Endothelial cell of umbilical vein (primary cell): ENCODE measurements at regions not wholly inside any gene's neighbourhood (a gene's known extent, or its start where the extent isn't known, plus 50 kb on each side); places are given as distances from the start of the nearest gene placed in this dataset.

ENCODE experiments used
- BruUV-seq: library from RNA; stranded (reverse); fragments of 400-500 nt; replicated peaks from 2 replicates; lab custom pipeline; 2021; lab: Mats Ljungman, UMichigan
- CTCF ChIA-PET: fragments of 300-600, 350-600 bp; sonication (Branson Sonifier 250); formaldehyde crosslinking; loops from one replicate; lab custom pipeline; 2021; ENCODE audit warnings: antibody characterized with exemption, inconsistent platforms; lab: Charles Lee
- POLR2A ChIA-PET: fragments of 300-600, 350-600 bp; sonication (Branson Sonifier 250); formaldehyde crosslinking; loops from one replicate; lab custom pipeline; 2021; ENCODE audit warnings: antibody characterized with exemption, inconsistent platforms; lab: Charles Lee
- DNase-seq: peaks from one replicate; pipeline ENCODE4 v3.0.0-alpha.2; 2011; ENCODE audit warnings: low read depth, low spot score
- FAIRE-seq: peaks from 2 replicates; lab custom pipeline; 2011; peaks lifted over from hg19 to GRCh38; lab: Jason Lieb, UNC
- H2AFZ ChIP-seq: 2 replicates; pipeline ENCODE4 v1.6.0; 2012; ENCODE audit warnings: low read depth, low read length, control low read depth, inconsistent platforms
- H3K27ac ChIP-seq: 2 replicates; pipeline ENCODE4 v1.5.1; 2011; ENCODE audit warnings: low read depth, mild to moderate bottlenecking, control low read depth, low read length, moderate library complexity; ENCODE audit not compliant: insufficient read depth
- H3K27me3 ChIP-seq, 2 experiments: 2 replicates each; pipeline versions ENCODE4 v1.6.0 to v1.6.1; 2011; ENCODE audit warnings: low read length in 2 of 2, mixed read lengths in 1 of 2; ENCODE audit not compliant: control insufficient read depth in 2 of 2, insufficient read depth in 2 of 2
- H3K36me3 ChIP-seq, 2 experiments: 2 replicates in 1 of 2; 3 replicates in 1 of 2; pipeline ENCODE4 v1.5.1; 2011; ENCODE audit warnings: low read length in 2 of 2, mild to moderate bottlenecking in 1 of 2, moderate library complexity in 1 of 2; ENCODE audit not compliant: control insufficient read depth in 2 of 2, insufficient read depth in 2 of 2; ENCODE audit errors: extremely low read depth in 1 of 2
- H3K4me1 ChIP-seq: 3 replicates; pipeline ENCODE4 v1.5.1; 2011; ENCODE audit warnings: mild to moderate bottlenecking, low read length; ENCODE audit not compliant: control insufficient read depth, insufficient read depth; ENCODE audit errors: extremely low read depth
- H3K4me2 ChIP-seq: 2 replicates; pipeline ENCODE4 v1.6.1; 2011; ENCODE audit warnings: low read length, control low read depth, mixed read lengths; ENCODE audit not compliant: insufficient read depth
- H3K4me3 ChIP-seq, 3 experiments: fragments of 200-600 bp in 1 of 3; sonication (generic), shearing (Covaris generic) in 1 of 3; replicated peaks in 1 of 3; 2 replicates each; pipeline ENCODE4 v1.5.1; 2011 to 2016; ENCODE audit warnings: control low read depth in 3 of 3, low read length in 3 of 3, mild to moderate bottlenecking in 2 of 3, inconsistent platforms in 1 of 3, low read depth in 1 of 3, moderate library complexity in 1 of 3; ENCODE audit not compliant: insufficient read depth in 1 of 3
- H3K79me2 ChIP-seq: 2 replicates; pipeline ENCODE4 v1.6.0; 2012; ENCODE audit warnings: low read length, inconsistent platforms; ENCODE audit not compliant: control insufficient read depth, insufficient read depth
- H3K9ac ChIP-seq: replicated peaks from 2 replicates; pipeline ENCODE3; 2011; ENCODE audit warnings: low read length, control low read depth; ENCODE audit not compliant: insufficient read depth; ENCODE audit errors: extremely low read depth
- H3K9me1 ChIP-seq: replicated peaks from 3 replicates; pipeline ENCODE4 v1.6.0; 2011; ENCODE audit warnings: mild to moderate bottlenecking, low read length; ENCODE audit not compliant: control insufficient read depth, insufficient read depth; ENCODE audit errors: extremely low read depth
- H3K9me3 ChIP-seq: replicated peaks from 2 replicates; pipeline ENCODE4 v1.5.1; 2012; ENCODE audit warnings: low read length, inconsistent platforms; ENCODE audit not compliant: control insufficient read depth, insufficient read depth
- H4K20me1 ChIP-seq: replicated peaks from 2 replicates; pipeline ENCODE3; 2011; ENCODE audit warnings: mild to moderate bottlenecking, low read length; ENCODE audit not compliant: control insufficient read depth, insufficient read depth; ENCODE audit errors: extremely low read depth
- EZH2 ChIP-seq: IDR thresholded peaks from 2 replicates; pipeline ENCODE4 v1.6.1; 2012; ENCODE audit warnings: borderline replicate concordance, low read depth, mild to moderate bottlenecking, moderate library complexity, low read length, inconsistent platforms; ENCODE audit not compliant: severe bottlenecking
- FOS ChIP-seq: IDR thresholded peaks from 2 replicates; pipeline ENCODE4 v1.6.1; 2011; ENCODE audit warnings: mild to moderate bottlenecking, low read length, moderate library complexity, borderline replicate concordance; ENCODE audit not compliant: insufficient read depth
- GATA2 ChIP-seq: IDR thresholded peaks from 2 replicates; pipeline ENCODE4 v1.7.0; 2011; ENCODE audit warnings: low read depth, mild to moderate bottlenecking, moderate library complexity, mixed read lengths, low read length; ENCODE audit not compliant: insufficient read length, insufficient read depth
- JUN ChIP-seq: IDR thresholded peaks from 2 replicates; pipeline ENCODE4 v1.6.1; 2011; ENCODE audit warnings: borderline replicate concordance, low read depth; ENCODE audit not compliant: insufficient read length, insufficient read depth
- MYC ChIP-seq: IDR thresholded peaks from one replicate; pipeline ENCODE4 v1.6.1; 2011; ENCODE audit warnings: mild to moderate bottlenecking, low read depth, low read length
- POLR2A ChIP-seq: IDR thresholded peaks from 2 replicates; pipeline ENCODE4 v1.6.1; 2012; ENCODE audit warnings: low read depth, mild to moderate bottlenecking, control low read depth, low read length
- POLR2AphosphoS5 ChIP-seq: IDR thresholded peaks from 2 replicates; pipeline ENCODE4 v1.6.1; 2012; ENCODE audit warnings: low read depth, mild to moderate bottlenecking, control low read depth, low read length, moderate library complexity; ENCODE audit not compliant: insufficient read depth
- dilution Hi-C: fragments of 300-500 bp; cut with MboI; formaldehyde crosslinking; loops from one replicate; pipeline ENCODE4 v1.15.0; 2019; ENCODE audit warnings: low sequenced_read_pairs; ENCODE audit not compliant: extremely low pct_ligation_motif_present
- intact Hi-C: fragments of 100-400 bp; cut with micrococcal nuclease; formaldehyde crosslinking; loops from one replicate; pipeline ENCODE4 v1.10.0; 2022
- TF ChIP-seq, protein P1 (sequence below): IDR thresholded peaks from 2 replicates; pipeline ENCODE4 v1.6.1; 2011; ENCODE audit not compliant: insufficient read depth, insufficient read length
- TF ChIP-seq, protein P2 (sequence below), 2 donors: IDR thresholded peaks; 1 replicate in 1 of 2; 2 replicates in 1 of 2; pipeline ENCODE4 v1.5.1; 2011; ENCODE audit warnings: low read length in 2 of 2, mild to moderate bottlenecking in 2 of 2, moderate library complexity in 2 of 2, control low read depth in 1 of 2, inconsistent platforms in 1 of 2, low read depth in 1 of 2; ENCODE audit not compliant: insufficient read depth in 1 of 2; ENCODE audit errors: extremely low read depth in 1 of 2

DNA sequence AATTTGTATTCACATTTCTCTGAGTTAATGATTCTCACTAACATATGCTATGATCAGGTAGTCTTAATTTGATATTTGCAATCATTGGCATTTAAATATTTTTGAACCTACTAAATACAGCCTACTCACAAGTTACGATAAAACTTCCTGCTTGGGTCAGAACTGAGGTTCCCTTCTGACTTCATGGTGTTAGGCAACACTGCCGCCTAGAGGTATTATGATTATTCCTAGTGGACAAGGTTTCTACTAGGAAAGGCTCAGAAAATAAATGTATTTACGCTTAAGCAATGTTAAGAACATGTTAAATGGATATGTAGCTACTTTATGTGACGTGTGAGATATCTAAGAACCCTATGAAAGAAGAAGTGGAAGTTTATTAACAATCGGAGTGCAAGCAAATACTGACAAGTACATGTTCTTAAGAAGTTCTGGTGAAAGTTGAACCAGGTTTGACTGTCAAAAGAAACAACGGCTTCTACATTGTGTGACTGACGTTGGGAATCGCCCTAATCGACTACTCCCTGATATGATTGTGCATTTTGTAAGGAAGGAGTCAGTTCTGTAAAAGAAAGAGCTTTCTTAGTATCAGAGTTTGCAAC, 1395.8 kb downstream of the SLITRK5 start:
- ChIA-PET CTCF (no interaction called here), POLR2A (no interaction called here)
- Histone ChIP-seq H3K9me1 (no peaks in the 10 kb centered on the region), H3K36me3 (no peaks in the 10 kb centered on the region), H4K20me1 (no peaks in the 10 kb centered on the region), H2AFZ (no peak overlapping the region), H3K27ac (no peak overlapping the region), H3K9me3 (no peaks in the 10 kb centered on the region), H3K4me1 (no peaks in the 10 kb centered on the region), H3K4me3 (no peak overlapping the region), H3K27me3 (no peaks in the 10 kb centered on the region), H3K79me2 (no peaks in the 10 kb centered on the region), H3K9ac (no peak overlapping the region), H3K4me2 (no peak overlapping the region)
- dilution Hi-C loops, result no loop called here
- no TSS peak for BruUV-seq
- intact Hi-C loops, result no loop called here
- no peak for DNase-seq
- no peak for FAIRE-seq
- TF ChIP-seq FOS (no peak), MYC (no peak), POLR2A (no peak), EZH2 (no peak), POLR2AphosphoS5 (no peak), JUN (no peak), GATA2 (no peak)
- TF ChIP-seq, protein P1, sequence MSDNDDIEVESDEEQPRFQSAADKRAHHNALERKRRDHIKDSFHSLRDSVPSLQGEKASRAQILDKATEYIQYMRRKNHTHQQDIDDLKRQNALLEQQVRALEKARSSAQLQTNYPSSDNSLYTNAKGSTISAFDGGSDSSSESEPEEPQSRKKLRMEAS, result no peak
- TF ChIP-seq, protein P2, sequence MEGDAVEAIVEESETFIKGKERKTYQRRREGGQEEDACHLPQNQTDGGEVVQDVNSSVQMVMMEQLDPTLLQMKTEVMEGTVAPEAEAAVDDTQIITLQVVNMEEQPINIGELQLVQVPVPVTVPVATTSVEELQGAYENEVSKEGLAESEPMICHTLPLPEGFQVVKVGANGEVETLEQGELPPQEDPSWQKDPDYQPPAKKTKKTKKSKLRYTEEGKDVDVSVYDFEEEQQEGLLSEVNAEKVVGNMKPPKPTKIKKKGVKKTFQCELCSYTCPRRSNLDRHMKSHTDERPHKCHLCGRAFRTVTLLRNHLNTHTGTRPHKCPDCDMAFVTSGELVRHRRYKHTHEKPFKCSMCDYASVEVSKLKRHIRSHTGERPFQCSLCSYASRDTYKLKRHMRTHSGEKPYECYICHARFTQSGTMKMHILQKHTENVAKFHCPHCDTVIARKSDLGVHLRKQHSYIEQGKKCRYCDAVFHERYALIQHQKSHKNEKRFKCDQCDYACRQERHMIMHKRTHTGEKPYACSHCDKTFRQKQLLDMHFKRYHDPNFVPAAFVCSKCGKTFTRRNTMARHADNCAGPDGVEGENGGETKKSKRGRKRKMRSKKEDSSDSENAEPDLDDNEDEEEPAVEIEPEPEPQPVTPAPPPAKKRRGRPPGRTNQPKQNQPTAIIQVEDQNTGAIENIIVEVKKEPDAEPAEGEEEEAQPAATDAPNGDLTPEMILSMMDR (IDR thresholded peaks at IDR 0.05; ENCODE audit: extremely low read depth in 1 of 2, insufficient read depth in 1 of 2, low read depth in 1 of 2, low read length in 2 of 2), result no peak
